Type B pancreatic cell (in vitro differentiated cells): ENCODE measurements at regions not wholly inside any gene's neighbourhood (a gene's known extent, or its start where the extent isn't known, plus 50 kb on each side); places are given as distances from the start of the nearest gene placed in this dataset.

ENCODE experiments used
- DNase-seq: peaks from one replicate; pipeline ENCODE4 v3.0.0; 2021; ENCODE audit warnings: mixed read lengths; ENCODE audit not compliant: unreplicated experiment; ENCODE audit errors: extremely low spot score
- H3K27ac Mint-ChIP-seq: 2 replicates; pipeline ENCODE4 v1.8.0; 2021; ENCODE audit warnings: mild to moderate bottlenecking, mixed read lengths
- H3K27me3 Mint-ChIP-seq: 2 replicates; pipeline ENCODE4 v1.8.0; 2021; ENCODE audit warnings: mixed read lengths
- H3K36me3 Mint-ChIP-seq: 2 replicates; pipeline ENCODE4 v1.8.0; 2021; ENCODE audit warnings: mixed read lengths
- H3K4me1 Mint-ChIP-seq: one replicate; pipeline ENCODE4 v1.8.0; 2021; ENCODE audit warnings: mixed read lengths; ENCODE audit not compliant: unreplicated experiment
- H3K4me3 Mint-ChIP-seq: 2 replicates; pipeline ENCODE4 v1.8.0; 2021; ENCODE audit warnings: mild to moderate bottlenecking, mixed read lengths
- H3K9me3 Mint-ChIP-seq: 2 replicates; pipeline ENCODE4 v1.8.0; 2021; ENCODE audit warnings: mixed read lengths
- TF ChIP-seq, protein P1 (sequence below): fragments of 200-600 bp; sonication (generic); conservative IDR thresholded peaks from 2 replicates; pipeline ENCODE4 v1.5.0; 2021; ENCODE audit warnings: antibody characterized with exemption, mild to moderate bottlenecking

GRCh38 chr5:31119938-31120641, 73.4 kb upstream of the CDH6 start:
- Mint-ChIP-seq H3K36me3 (no peaks in the 10 kb centered on the region), H3K27me3 (no peaks in the 10 kb centered on the region), H3K27ac (no peak overlapping the region), H3K4me3 (no peak overlapping the region), H3K4me1 (peaks cover 11% of the 10 kb centered on the region), H3K9me3 (no peaks in the 10 kb centered on the region)
- DNase-seq = no peak
- TF ChIP-seq, protein P1, sequence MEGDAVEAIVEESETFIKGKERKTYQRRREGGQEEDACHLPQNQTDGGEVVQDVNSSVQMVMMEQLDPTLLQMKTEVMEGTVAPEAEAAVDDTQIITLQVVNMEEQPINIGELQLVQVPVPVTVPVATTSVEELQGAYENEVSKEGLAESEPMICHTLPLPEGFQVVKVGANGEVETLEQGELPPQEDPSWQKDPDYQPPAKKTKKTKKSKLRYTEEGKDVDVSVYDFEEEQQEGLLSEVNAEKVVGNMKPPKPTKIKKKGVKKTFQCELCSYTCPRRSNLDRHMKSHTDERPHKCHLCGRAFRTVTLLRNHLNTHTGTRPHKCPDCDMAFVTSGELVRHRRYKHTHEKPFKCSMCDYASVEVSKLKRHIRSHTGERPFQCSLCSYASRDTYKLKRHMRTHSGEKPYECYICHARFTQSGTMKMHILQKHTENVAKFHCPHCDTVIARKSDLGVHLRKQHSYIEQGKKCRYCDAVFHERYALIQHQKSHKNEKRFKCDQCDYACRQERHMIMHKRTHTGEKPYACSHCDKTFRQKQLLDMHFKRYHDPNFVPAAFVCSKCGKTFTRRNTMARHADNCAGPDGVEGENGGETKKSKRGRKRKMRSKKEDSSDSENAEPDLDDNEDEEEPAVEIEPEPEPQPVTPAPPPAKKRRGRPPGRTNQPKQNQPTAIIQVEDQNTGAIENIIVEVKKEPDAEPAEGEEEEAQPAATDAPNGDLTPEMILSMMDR = no peak

DNA sequence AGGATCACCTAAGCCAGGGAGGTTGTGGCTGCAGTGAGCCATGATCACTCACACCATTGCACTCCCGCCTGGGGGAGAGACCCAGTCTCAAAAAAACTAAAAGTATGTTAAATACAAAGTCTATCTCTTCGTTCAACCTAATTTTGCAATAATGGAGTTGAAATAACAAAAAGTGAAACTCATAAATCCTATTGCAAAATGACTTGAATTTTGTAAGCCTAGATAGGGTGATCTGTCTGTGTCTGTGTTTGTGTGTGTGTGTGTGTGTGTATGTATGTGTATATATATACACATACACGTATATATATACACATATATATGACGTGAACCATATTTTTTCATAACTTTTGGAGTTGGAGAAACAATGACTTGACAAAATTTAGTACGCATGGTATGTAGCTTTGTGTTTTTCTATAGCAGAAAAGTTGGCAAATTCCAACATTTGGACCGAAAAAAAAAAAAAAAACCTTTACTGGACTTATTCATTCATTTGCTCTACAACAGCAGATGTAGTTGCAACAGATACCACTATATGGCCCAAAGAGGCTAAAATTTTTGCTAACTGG, 76.9 kb upstream of the CDH6 start:
- no peaks in the 10 kb centered on the region for H3K27me3 Mint-ChIP-seq
- no peak for DNase-seq
- H3K36me3 Mint-ChIP-seq = no peaks in the 10 kb centered on the region
- H3K4me3 Mint-ChIP-seq = no peak overlapping the region
- TF ChIP-seq, protein P1 = no peak
- no peaks in the 10 kb centered on the region for H3K4me1 Mint-ChIP-seq
- no peak overlapping the region for H3K27ac Mint-ChIP-seq
- H3K9me3 Mint-ChIP-seq = no peaks in the 10 kb centered on the region

GRCh38 chr5:31114817-31115216, 78.7 kb upstream of the CDH6 start:
- no peak for DNase-seq
- TF ChIP-seq, protein P1 = no peak
- Mint-ChIP-seq H3K27ac (no peak overlapping the region), H3K4me3 (no peak overlapping the region), H3K4me1 (no peaks in the 10 kb centered on the region), H3K36me3 (no peaks in the 10 kb centered on the region), H3K9me3 (no peaks in the 10 kb centered on the region), H3K27me3 (no peaks in the 10 kb centered on the region)

DNA sequence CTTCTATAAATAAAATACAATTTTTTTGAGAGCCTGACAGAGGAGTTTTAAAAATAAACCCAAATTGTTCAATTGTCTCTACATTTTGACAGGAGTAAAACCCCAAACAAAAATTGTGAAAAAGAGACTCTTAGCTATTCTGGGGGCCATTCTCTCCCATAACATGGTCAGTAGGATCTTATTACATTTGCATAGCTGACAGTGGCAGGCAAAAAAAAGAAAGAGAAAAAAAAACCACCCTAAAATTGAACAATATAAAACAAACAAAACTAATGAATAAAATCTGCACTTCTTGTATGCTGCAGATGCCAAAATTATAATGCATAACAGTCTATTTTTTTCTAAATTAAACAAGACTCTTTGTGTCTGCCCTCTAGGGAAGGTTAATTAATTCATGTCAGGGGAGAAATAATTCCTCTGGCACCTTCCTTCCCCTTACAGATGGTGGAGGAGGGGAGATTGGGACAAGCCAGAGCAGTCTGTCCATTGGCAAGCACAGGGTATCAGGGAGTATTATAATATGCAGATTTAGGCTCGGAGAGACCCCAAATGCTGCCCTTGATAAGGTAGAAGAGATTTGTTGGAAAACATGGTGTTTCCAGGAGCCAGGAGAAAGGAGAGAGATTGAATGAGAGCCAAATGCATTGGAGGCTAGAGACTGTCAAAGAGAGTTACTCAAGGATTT, 79.7 kb upstream of the CDH6 start:
- Mint-ChIP-seq H3K4me1 (no peaks in the 10 kb centered on the region), H3K4me3 (no peak overlapping the region), H3K27ac (no peak overlapping the region)

GRCh38 chr5:31113101-31113500, 80.4 kb upstream of the CDH6 start:
- no peak overlapping the region for H3K27ac Mint-ChIP-seq
- H3K4me3 Mint-ChIP-seq = no peak overlapping the region
- no peaks in the 10 kb centered on the region for H3K27me3 Mint-ChIP-seq
- DNase-seq = no peak
- TF ChIP-seq, protein P1 = no peak
- H3K36me3 Mint-ChIP-seq = no peaks in the 10 kb centered on the region
- H3K9me3 Mint-ChIP-seq = no peaks in the 10 kb centered on the region
- H3K4me1 Mint-ChIP-seq = no peaks in the 10 kb centered on the region

More for the DNA sequence above, 79.7 kb upstream of the CDH6 start:
- Mint-ChIP-seq H3K36me3 (no peaks in the 10 kb centered on the region), H3K27me3 (no peaks in the 10 kb centered on the region), H3K9me3 (no peaks in the 10 kb centered on the region)
- TF ChIP-seq, protein P1 = no peak
- DNase-seq = no peak
